H1 (cell line): ENCODE measurements at regions not wholly inside any gene's neighbourhood (a gene's known extent, or its start where the extent isn't known, plus 50 kb on each side); places are given as distances from the start of the nearest gene placed in this dataset.

Experiments
- CTCF ChIA-PET: fragments of 300-600 bp; sonication (Branson Sonifier 250); formaldehyde crosslinking; loops from one replicate; lab custom pipeline; 2021; ENCODE audit not compliant: partially characterized antibody; lab: Charles Lee
- POLR2A ChIA-PET: fragments of 300-600 bp; sonication (Branson Sonifier 250); formaldehyde crosslinking; loops from one replicate; lab custom pipeline; 2021; ENCODE audit warnings: inconsistent platforms; ENCODE audit not compliant: partially characterized antibody; lab: Charles Lee
- DNase-seq, 2 experiments: peaks; one replicate each; pipeline versions ENCODE4 v3.0.0 to v3.0.0-alpha.2; 2010 to 2022; ENCODE audit warnings: low spot score in 2 of 2, low read depth in 1 of 2, mixed read lengths in 1 of 2
- FAIRE-seq: peaks from 2 replicates; lab custom pipeline; 2011; peaks lifted over from hg19 to GRCh38; lab: Jason Lieb, UNC
- H2AFZ ChIP-seq: 2 replicates; pipeline ENCODE4 v1.8.1; 2012; ENCODE audit warnings: low read length, inconsistent platforms
- H2AK5ac ChIP-seq: 2 replicates; pipeline ENCODE4 v1.6.1; 2013; ENCODE audit warnings: low read depth, low read length
- H2BK120ac ChIP-seq: replicated peaks from 2 replicates; pipeline ENCODE3; 2013; ENCODE audit warnings: low read depth, low read length, inconsistent platforms
- H2BK12ac ChIP-seq: 2 replicates; pipeline ENCODE4 v1.6.1; 2013; ENCODE audit warnings: low read depth, low read length
- H2BK15ac ChIP-seq: 2 replicates; pipeline ENCODE4 v1.6.1; 2013; ENCODE audit warnings: low read length
- H2BK20ac ChIP-seq: 2 replicates; pipeline ENCODE4 v1.6.1; 2013; ENCODE audit warnings: low read length
- H2BK5ac ChIP-seq: 2 replicates; pipeline ENCODE4 v1.6.1; 2013; ENCODE audit warnings: low read depth, low read length
- H3K14ac ChIP-seq: 2 replicates; pipeline ENCODE4 v1.6.1; 2013; ENCODE audit warnings: inconsistent platforms; ENCODE audit not compliant: insufficient read length
- H3K18ac ChIP-seq: 2 replicates; pipeline ENCODE4 v1.6.1; 2013; ENCODE audit warnings: low read length; ENCODE audit errors: extremely low read depth
- H3K23ac ChIP-seq: 2 replicates; pipeline ENCODE4 v1.6.1; 2013; ENCODE audit warnings: inconsistent platforms; ENCODE audit not compliant: insufficient read length
- H3K23me2 ChIP-seq: 2 replicates; pipeline ENCODE4 v1.6.1; 2013; ENCODE audit warnings: low read depth, low read length
- H3K27ac ChIP-seq: 2 replicates; pipeline ENCODE4 v1.6.1; 2011; ENCODE audit warnings: low read depth, low read length, inconsistent platforms
- H3K27me3 ChIP-seq, 4 experiments: replicated peaks in 1 of 4; 1 replicate in 1 of 4; 2 replicates in 3 of 4; pipeline versions ENCODE4 v1.6.1 to v1.8.1; 2011 to 2013; ENCODE audit warnings: low read length in 3 of 4, mild to moderate bottlenecking in 3 of 4, inconsistent platforms in 2 of 4, mixed read lengths in 2 of 4, moderate library complexity in 1 of 4; ENCODE audit not compliant: control insufficient read depth in 3 of 4, insufficient read depth in 3 of 4; ENCODE audit errors: extremely low read depth in 1 of 4
- H3K36me3 ChIP-seq, 4 experiments: 2 replicates each; pipeline versions ENCODE4 v1.6.1 to v1.8.1; 2011 to 2013; ENCODE audit warnings: mild to moderate bottlenecking in 4 of 4, low read length in 3 of 4, moderate library complexity in 2 of 4, control low read depth in 1 of 4, inconsistent platforms in 1 of 4; ENCODE audit not compliant: insufficient read depth in 4 of 4, control insufficient read depth in 2 of 4
- H3K4ac ChIP-seq: replicated peaks from 2 replicates; pipeline ENCODE3; 2013; ENCODE audit warnings: low read length, low read depth, mixed read lengths, inconsistent platforms; ENCODE audit not compliant: insufficient read length
- H3K4me1 ChIP-seq, 4 experiments: replicated peaks in 1 of 4; 1 replicate in 1 of 4; 2 replicates in 3 of 4; pipeline versions ENCODE4 v1.6.1 to v1.8.1; 2011 to 2013; ENCODE audit warnings: low read length in 3 of 4, inconsistent platforms in 2 of 4, mixed read lengths in 1 of 4; ENCODE audit not compliant: insufficient read depth in 4 of 4, control insufficient read depth in 3 of 4
- H3K4me2 ChIP-seq, 2 experiments: 2 replicates each; pipeline versions ENCODE4 v1.6.1 to v1.8.1; 2011 to 2013; ENCODE audit warnings: low read depth in 2 of 2, low read length in 2 of 2, control low read depth in 1 of 2, inconsistent platforms in 1 of 2, mild to moderate bottlenecking in 1 of 2; ENCODE audit not compliant: insufficient read depth in 1 of 2
- H3K4me3 ChIP-seq, 4 experiments: fragments of 200-600, 300-600 bp in 1 of 4; sonication (generic), shearing (Covaris generic), sonication (Bioruptor Twin) in 1 of 4; 2 replicates each; pipeline versions ENCODE4 v1.5.1 to v1.8.1; 2011 to 2016; ENCODE audit warnings: low read length in 4 of 4, low read depth in 3 of 4, control low read depth in 2 of 4, inconsistent platforms in 2 of 4, mild to moderate bottlenecking in 2 of 4, mixed read lengths in 1 of 4, moderate library complexity in 1 of 4; ENCODE audit not compliant: insufficient read depth in 2 of 4; ENCODE audit errors: extremely low read depth in 1 of 4
- H3K56ac ChIP-seq: replicated peaks from 2 replicates; pipeline ENCODE3; 2013; ENCODE audit warnings: low read depth, mild to moderate bottlenecking, mixed read lengths, low read length, inconsistent platforms; ENCODE audit not compliant: insufficient read length
- H3K79me1 ChIP-seq: 2 replicates; pipeline ENCODE4 v1.6.1; 2013; ENCODE audit warnings: low read depth, low read length, control low read depth
- H3K79me2 ChIP-seq, 2 experiments: 2 replicates each; pipeline versions ENCODE4 v1.6.1 to v1.8.1; 2012 to 2013; ENCODE audit warnings: low read length in 2 of 2, mild to moderate bottlenecking in 2 of 2, inconsistent platforms in 1 of 2; ENCODE audit not compliant: insufficient read depth in 2 of 2, control insufficient read depth in 1 of 2
- H3K9ac ChIP-seq, 4 experiments: replicated peaks in 1 of 4; 1 replicate in 1 of 4; 2 replicates in 3 of 4; pipeline versions ENCODE4 v1.6.1 to v1.8.1; 2011 to 2013; ENCODE audit warnings: low read depth in 3 of 4, low read length in 3 of 4, control low read depth in 2 of 4, mild to moderate bottlenecking in 2 of 4, moderate library complexity in 2 of 4, inconsistent platforms in 1 of 4; ENCODE audit errors: extremely low read depth in 1 of 4
- H3K9me3 ChIP-seq, 2 experiments: 2 replicates each; pipeline versions ENCODE4 v1.6.1 to v1.8.1; 2012 to 2013; ENCODE audit warnings: mild to moderate bottlenecking in 2 of 2, moderate library complexity in 2 of 2, control low read depth in 1 of 2, inconsistent platforms in 1 of 2, low read depth in 1 of 2, low read length in 1 of 2, mixed read lengths in 1 of 2; ENCODE audit not compliant: insufficient read depth in 2 of 2
- H4K20me1 ChIP-seq, 2 experiments: replicated peaks in 1 of 2; 2 replicates each; pipeline versions ENCODE3 to v1.8.1; 2011 to 2013; ENCODE audit warnings: inconsistent platforms in 2 of 2, low read length in 2 of 2, mild to moderate bottlenecking in 1 of 2; ENCODE audit not compliant: insufficient read depth in 2 of 2, control insufficient read depth in 1 of 2
- H4K5ac ChIP-seq: 2 replicates; pipeline ENCODE4 v1.6.1; 2013; ENCODE audit warnings: low read length, low read depth, mixed read lengths, inconsistent platforms; ENCODE audit not compliant: insufficient read length
- H4K8ac ChIP-seq: 2 replicates; pipeline ENCODE4 v1.8.0; 2013; ENCODE audit warnings: mild to moderate bottlenecking, moderate library complexity, low read length, inconsistent platforms; ENCODE audit not compliant: insufficient read depth; ENCODE audit errors: extremely low read depth
- H4K91ac ChIP-seq: replicated peaks from 2 replicates; pipeline ENCODE3; 2013; ENCODE audit warnings: low read length, mixed read lengths, inconsistent platforms; ENCODE audit not compliant: insufficient read length
- CBX5 ChIP-seq: fragments of 300-800, 300-1000 bp; sonication (generic); IDR thresholded peaks from 2 replicates; pipeline ENCODE4 v1.7.1; 2016; ENCODE audit warnings: antibody characterized with exemption, low read length, low read depth
- NRF1 ChIP-seq: IDR thresholded peaks from 2 replicates; pipeline ENCODE4 v1.6.1; 2011; ENCODE audit warnings: mild to moderate bottlenecking, low read depth, low read length, improper control_type of control experiment
- RAD21 ChIP-seq, 2 experiments: IDR thresholded peaks in 1 of 2; conservative IDR thresholded peaks in 1 of 2; 2 replicates each; pipeline ENCODE4 v1.6.1; 2011; ENCODE audit warnings: low read depth in 2 of 2, low read length in 2 of 2, improper control_type of control experiment in 1 of 2, inconsistent platforms in 1 of 2, mild to moderate bottlenecking in 1 of 2, moderate library complexity in 1 of 2
- SP1 ChIP-seq: IDR thresholded peaks from 2 replicates; pipeline ENCODE4 v1.6.1; 2011; ENCODE audit warnings: low read depth, low read length
- TEAD4 ChIP-seq: IDR thresholded peaks from 2 replicates; pipeline ENCODE4 v1.6.1; 2012; ENCODE audit warnings: low read depth, low read length, inconsistent platforms, mixed read lengths
- WGBS, 2 experiments: shearing (Covaris generic) in 1 of 2; methylation state at CpG; one replicate each; pipeline versions ENCODE4 v1.1.6 to v1.1.7; 2013 to 2015; ENCODE audit warnings: low lambda C conversion rate in 2 of 2, mixed read lengths in 2 of 2, inconsistent platforms in 1 of 2, low coverage in 1 of 2, missing lambda C conversion rate in 1 of 2; ENCODE audit not compliant: insufficient replicate concordance in 2 of 2, insufficient coverage in 1 of 2, insufficient read length in 1 of 2; ENCODE audit errors: extremely low coverage in 1 of 2, missing lambda C conversion rate in 1 of 2; 5-methylcytosine and 5-hydroxymethylcytosine counted together
- TF ChIP-seq, protein P1 (sequence below), 3 experiments: IDR thresholded peaks; 1 replicate in 2 of 3; 2 replicates in 1 of 3; pipeline versions ENCODE4 v1.5.1 to v1.6.1; 2011; ENCODE audit warnings: low read length in 3 of 3, mild to moderate bottlenecking in 3 of 3, inconsistent platforms in 2 of 3, low read depth in 1 of 3, moderate library complexity in 1 of 3; ENCODE audit not compliant: insufficient read depth in 1 of 3; ENCODE audit errors: control extremely low read depth in 1 of 3
- TF ChIP-seq, protein P2 (sequence below): IDR thresholded peaks from 2 replicates; pipeline ENCODE4 v1.6.1; 2011; ENCODE audit warnings: low read depth, mild to moderate bottlenecking, low read length; ENCODE audit not compliant: insufficient read depth

- H3K23ac ChIP-seq, result no peak overlapping the region
- H3K4me3 ChIP-seq, result no peak overlapping the region
- no peak overlapping the region for H3K56ac ChIP-seq
- DNase-seq (peak in 1 of 2 experiments; percentile 44), FAIRE-seq (peak; percentile 92)
- H4K20me1 ChIP-seq, result no peaks in the 10 kb centered on the region
- TF ChIP-seq, protein P1, sequence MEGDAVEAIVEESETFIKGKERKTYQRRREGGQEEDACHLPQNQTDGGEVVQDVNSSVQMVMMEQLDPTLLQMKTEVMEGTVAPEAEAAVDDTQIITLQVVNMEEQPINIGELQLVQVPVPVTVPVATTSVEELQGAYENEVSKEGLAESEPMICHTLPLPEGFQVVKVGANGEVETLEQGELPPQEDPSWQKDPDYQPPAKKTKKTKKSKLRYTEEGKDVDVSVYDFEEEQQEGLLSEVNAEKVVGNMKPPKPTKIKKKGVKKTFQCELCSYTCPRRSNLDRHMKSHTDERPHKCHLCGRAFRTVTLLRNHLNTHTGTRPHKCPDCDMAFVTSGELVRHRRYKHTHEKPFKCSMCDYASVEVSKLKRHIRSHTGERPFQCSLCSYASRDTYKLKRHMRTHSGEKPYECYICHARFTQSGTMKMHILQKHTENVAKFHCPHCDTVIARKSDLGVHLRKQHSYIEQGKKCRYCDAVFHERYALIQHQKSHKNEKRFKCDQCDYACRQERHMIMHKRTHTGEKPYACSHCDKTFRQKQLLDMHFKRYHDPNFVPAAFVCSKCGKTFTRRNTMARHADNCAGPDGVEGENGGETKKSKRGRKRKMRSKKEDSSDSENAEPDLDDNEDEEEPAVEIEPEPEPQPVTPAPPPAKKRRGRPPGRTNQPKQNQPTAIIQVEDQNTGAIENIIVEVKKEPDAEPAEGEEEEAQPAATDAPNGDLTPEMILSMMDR (IDR thresholded peaks at IDR 0.05; ENCODE audit: control extremely low read depth in 1 of 3, insufficient read depth in 1 of 3, low read depth in 1 of 3, low read length in 3 of 3), result peak; percentile 27 to 66 (median 55)
- TF ChIP-seq TEAD4 (no peak), CBX5 (no peak), RAD21 (IDR thresholded peaks at IDR 0.05 in 1 of 2, conservative IDR thresholded peaks at IDR 0.05 in 1 of 2; ENCODE audit: low read depth in 2 of 2, low read length in 2 of 2) (peak; percentile 76 to 85), SP1 (no peak), NRF1 (no peak)
- TF ChIP-seq, protein P2, sequence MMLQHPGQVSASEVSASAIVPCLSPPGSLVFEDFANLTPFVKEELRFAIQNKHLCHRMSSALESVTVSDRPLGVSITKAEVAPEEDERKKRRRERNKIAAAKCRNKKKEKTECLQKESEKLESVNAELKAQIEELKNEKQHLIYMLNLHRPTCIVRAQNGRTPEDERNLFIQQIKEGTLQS, result no peak
- H3K9ac ChIP-seq, result no peak overlapping the region
- no peak overlapping the region for H3K27ac ChIP-seq
- H3K18ac ChIP-seq, result no peak overlapping the region
- no peaks in the 10 kb centered on the region for H3K79me1 ChIP-seq
- H2BK15ac ChIP-seq, result no peak overlapping the region
- no peak overlapping the region for H2BK120ac ChIP-seq
- no peaks in the 10 kb centered on the region for H3K4me1 ChIP-seq
- no peak overlapping the region for H3K4me2 ChIP-seq
- no peak overlapping the region for H2BK12ac ChIP-seq
- no peak overlapping the region for H4K91ac ChIP-seq
- no peak overlapping the region for H3K4ac ChIP-seq
- H3K14ac ChIP-seq, result no peak overlapping the region
- H2BK20ac ChIP-seq, result no peak overlapping the region
- POLR2A ChIA-PET, result no interaction called here
- no peak overlapping the region for H2AK5ac ChIP-seq
- H3K9me3 ChIP-seq, result no peaks in the 10 kb centered on the region
- H2BK5ac ChIP-seq, result no peak overlapping the region
- CTCF ChIA-PET, result interaction anchor here (0.7 to 3.5 kb wide), 16 partner anchors 22 to 354 kb away, joined by 3 to 29 read pairs (median 4); no protein-coding TSS in a partner anchor
- H2AFZ ChIP-seq, result no peak overlapping the region
- H4K8ac ChIP-seq, result no peak overlapping the region
- no peaks in the 10 kb centered on the region for H3K36me3 ChIP-seq
- no peaks in the 10 kb centered on the region for H3K27me3 ChIP-seq
- no peak overlapping the region for H4K5ac ChIP-seq
- H3K23me2 ChIP-seq, result no peaks in the 10 kb centered on the region
- WGBS, 2 experiments, result 60% methylated on average over 1 of the region's 2 CpGs; no CpG with 5 or more reads in 1 of the 2 experiments
- no peaks in the 10 kb centered on the region for H3K79me2 ChIP-seq
These were observed 57.7 kb upstream of the PASD1 start for GRCh38 chrX:151505796-151506195.
